Limb (tissue), 2 donors: ENCODE measurements at regions not wholly inside any gene's neighbourhood (a gene's known extent, or its start where the extent isn't known, plus 50 kb on each side); places are given as distances from the start of the nearest gene placed in this dataset.
"Not testable (repeated sequence)": the region's sequence is repeated elsewhere in the genome, so short reads cannot be mapped to it uniquely, and the experiment has no call there.

Experiments used
- DNase-seq, 2 donors: peaks; one replicate each; pipeline ENCODE4 v3.0.0-alpha.2; 2016; ENCODE audit errors: extremely low spot score in 2 of 2

GRCh38 chr18:43714343-43715010, 437.2 kb upstream of the SYT4 start:
- DNase-seq: no peak

GRCh38 chr18:43719267-43719795, 442.0 kb upstream of the SYT4 start:
- no peak for DNase-seq

- no peak for DNase-seq
Observed at GRCh38 chr18:43720041-43720440, 442.8 kb upstream of the SYT4 start.

- DNase-seq: no peak
Observed at GRCh38 chr18:43735570-43735969, 458.3 kb upstream of the SYT4 start.

- no peak for DNase-seq
Observed at GRCh38 chr18:43744960-43745745, 467.9 kb upstream of the SYT4 start.

- no peak for DNase-seq
Observed at GRCh38 chr18:43751203-43751602, 473.9 kb upstream of the SYT4 start.

- no peak for DNase-seq
Observed at GRCh38 chr18:43751835-43752234, 474.5 kb upstream of the SYT4 start.

- no peak for DNase-seq
Observed at GRCh38 chr18:43757273-43757672, 480.0 kb upstream of the SYT4 start.

GRCh38 chr18:43758734-43759133, 481.4 kb upstream of the SYT4 start:
- DNase-seq: no peak

GRCh38 chr18:43760010-43760409, 482.7 kb upstream of the SYT4 start:
- no peak for DNase-seq

GRCh38 chr18:43772907-43773306, 495.6 kb upstream of the SYT4 start:
- peak in 1 of 2 donors; percentile 21 for DNase-seq

- no peak for DNase-seq
Observed at GRCh38 chr18:43774497-43774896, 497.2 kb upstream of the SYT4 start.

- no peak for DNase-seq
Observed at GRCh38 chr18:43775591-43775990, 498.3 kb upstream of the SYT4 start.

- DNase-seq: no peak
Observed at GRCh38 chr18:43776997-43777396, 499.7 kb upstream of the SYT4 start.

- DNase-seq: peak in 1 of 2 donors; percentile 66
Observed at GRCh38 chr18:43777636-43778304, 500.5 kb upstream of the SYT4 start.

GRCh38 chr18:43780782-43781340, 503.6 kb upstream of the SYT4 start:
- DNase-seq: no peak

- no peak for DNase-seq
Observed at GRCh38 chr18:43785158-43785557, 507.9 kb upstream of the SYT4 start.

GRCh38 chr18:43786893-43787292, 509.6 kb upstream of the SYT4 start:
- no peak for DNase-seq

GRCh38 chr18:43787721-43788120, 510.4 kb upstream of the SYT4 start:
- DNase-seq: not testable (repeated sequence)

GRCh38 chr18:43789234-43790000, 512.1 kb upstream of the SYT4 start:
- DNase-seq: peak; percentile 30 to 53

- no peak for DNase-seq
Observed at GRCh38 chr18:43793910-43794309, 516.6 kb upstream of the SYT4 start.
